SK-N-MC (cell line): ENCODE measurements at regions not wholly inside any gene's neighbourhood (a gene's known extent, or its start where the extent isn't known, plus 50 kb on each side); places are given as distances from the start of the nearest gene placed in this dataset.

Source experiments
- EZH2 ChIP-seq: fragments of 200-600 bp; sonication (generic); IDR thresholded peaks from one replicate; pipeline ENCODE4 v1.6.1; 2017; ENCODE audit warnings: antibody characterized with exemption
- POLR2AphosphoS5 ChIP-seq: IDR thresholded peaks from 2 replicates; pipeline ENCODE4 v1.6.1; 2012; ENCODE audit warnings: mild to moderate bottlenecking, low read depth, low read length, borderline replicate concordance

GRCh38 chr5:176180339-176180738 is 57.9 kb upstream of the SIMC1 start:
- no peak for TF ChIP-seq EZH2
- TF ChIP-seq POLR2AphosphoS5, result no peak
